ENCODE measurements at regions not wholly inside any gene's neighbourhood (a gene's known extent, or its start where the extent isn't known, plus 50 kb on each side); places are given as distances from the start of the nearest gene placed in this dataset.
A peak's percentile ranks its signal among the peaks of the same experiment; 100 is the strongest.

- TF ChIP-seq FOS (IDR thresholded peaks at IDR 0.05; ENCODE audit: low read depth, low read length) (peak; percentile 57), ELK1 (IDR thresholded peaks at IDR 0.05; ENCODE audit: borderline replicate concordance, low read depth, low read length) (no peak)
- no peak overlapping the region for H2AK5ac ChIP-seq (ENCODE audit: low read depth, low read length)
- no peak overlapping the region for H2BK120ac ChIP-seq (ENCODE audit: low read depth, low read length)
- DNase-seq (peak; percentile 86), ATAC-seq (ENCODE audit: low read depth) (peak; percentile 100)
- H3K27ac ChIP-seq (ENCODE audit: insufficient read depth, low read length): no peak overlapping the region
- no peak overlapping the region for H3K4ac ChIP-seq (ENCODE audit: low read depth, low read length)
- H4K5ac ChIP-seq (ENCODE audit: low read depth, low read length): no peak overlapping the region
- H2BK20ac ChIP-seq (ENCODE audit: low read depth, low read length): no peak overlapping the region
- no peak overlapping the region for H2AK9ac ChIP-seq (replicated peaks; ENCODE audit: low read depth, low read length, poor library complexity)
- in situ Hi-C loops (cut with MboI; ENCODE audit: low sequenced_read_pairs) (no loop called here), dilution Hi-C loops (cut with HindIII; ENCODE audit: low sequenced_read_pairs, unreplicated experiment) (no loop called here), intact Hi-C loops (cut with micrococcal nuclease) (no loop called here)
- H3K9me3 ChIP-seq (ENCODE audit: control insufficient read depth, insufficient read depth, low read length): no peaks in the 10 kb centered on the region
- no peak overlapping the region for H3K4me2 ChIP-seq (ENCODE audit: low read depth, low read length)
- H2BK15ac ChIP-seq (ENCODE audit: low read depth, low read length): no peak overlapping the region
- no peak overlapping the region for H3K9ac ChIP-seq (ENCODE audit: low read depth, low read length)
- no CpG with 5 or more reads among the region's 1 CpG for WGBS, 2 experiments (ENCODE audit: extremely low coverage in 2 of 2, insufficient read length in 1 of 2)
- no peaks in the 10 kb centered on the region for H4K20me1 ChIP-seq (ENCODE audit: insufficient read depth, low read length)
- no peak overlapping the region for H2AFZ ChIP-seq (replicated peaks; ENCODE audit: low read length, poor library complexity)
- H4K8ac ChIP-seq (ENCODE audit: low read depth in 2 of 2, low read length in 2 of 2): no peak overlapping the region
- 0 out of 2 replicates have a peak, but pooled peaks cover 2% of the 10 kb centered on the region for H3K9me1 ChIP-seq (ENCODE audit: insufficient read depth, low read length)
- peak overlapping the region; percentile 55 for H2BK5ac ChIP-seq (ENCODE audit: low read depth, low read length, poor library complexity, severe bottlenecking)
- no peaks in the 10 kb centered on the region for H3K79me1 ChIP-seq (ENCODE audit: low read depth in 1 of 2, low read length in 2 of 2)
- no TSS peak for BruUV-seq (replicated peaks)
- no peak overlapping the region for H4K91ac ChIP-seq (ENCODE audit: insufficient read depth, low read depth, low read length)
- peaks cover 2% of the 10 kb centered on the region; the same call in 1 of the 2 replicates for H3K4me1 ChIP-seq (ENCODE audit: control insufficient read depth, insufficient read depth, low read length)
- ChIA-PET POLR2A (ENCODE audit: unreplicated experiment) (no interaction called here), CTCF (interaction anchor here (1.2 kb wide), 1 partner anchor 15 kb away, joined by 4 read pairs; no protein-coding TSS in a partner anchor)
- no peak overlapping the region for H3K23ac ChIP-seq (ENCODE audit: low read depth, low read length)
- no peak overlapping the region for H3K18ac ChIP-seq (ENCODE audit: low read depth, low read length)
- no peaks in the 10 kb centered on the region for H3K27me3 ChIP-seq (ENCODE audit: control insufficient read depth, insufficient read depth, low read length)
- H3K56ac ChIP-seq (ENCODE audit: extremely low read depth, insufficient read depth, low read length): no peak overlapping the region
- no peaks in the 10 kb centered on the region for H3K36me3 ChIP-seq (ENCODE audit: control insufficient read depth, insufficient read depth, low read length)
- no peak overlapping the region for H3K4me3 ChIP-seq (ENCODE audit: insufficient read depth, low read depth, low read length)
- H3K14ac ChIP-seq (replicated peaks; ENCODE audit: low read depth, low read length): no peak overlapping the region
Measured at GRCh38 chr7:110358028-110358427, 732.9 kb upstream of the LRRN3 start.
